ENCODE measurements at regions not wholly inside any gene's neighbourhood (a gene's known extent, or its start where the extent isn't known, plus 50 kb on each side); places are given as distances from the start of the nearest gene placed in this dataset.

DNA sequence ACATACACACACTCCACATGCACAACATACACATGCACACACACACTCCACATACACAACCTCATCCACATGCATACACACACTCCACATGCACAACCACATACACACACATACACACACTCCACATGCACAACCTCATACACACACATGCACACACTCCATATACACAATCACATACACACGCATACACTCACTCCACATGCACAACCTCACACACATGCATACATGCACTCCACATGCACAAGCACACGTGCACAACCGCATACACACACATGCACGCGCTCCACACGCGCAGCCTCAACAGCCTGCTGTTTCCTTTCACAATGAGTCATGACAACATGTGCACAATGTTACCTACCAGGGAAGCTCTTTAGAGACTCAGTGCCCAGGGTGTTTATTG, 61.2 kb upstream of the TMEM132C start:
- Histone ChIP-seq H3K9me3 (ENCODE audit: insufficient read depth, low read length) (no peaks in the 10 kb centered on the region), H3K9ac (ENCODE audit: low read length) (no peak overlapping the region), H3K27me3 (ENCODE audit: low read length) (no peaks in the 10 kb centered on the region), H4K20me1 (ENCODE audit: low read depth, low read length) (no peaks in the 10 kb centered on the region), H3K4me3 (ENCODE audit: insufficient read depth, low read length, poor library complexity, severe bottlenecking) (no peak overlapping the region), H2AFZ (ENCODE audit: low read depth, low read length, severe bottlenecking) (no peak overlapping the region), H3K79me2 (ENCODE audit: insufficient read depth, low read length) (no peaks in the 10 kb centered on the region), H3K9me2 (replicated peaks; ENCODE audit: insufficient read depth, low read length) (no peaks in the 10 kb centered on the region; the same call in 1 of the 2 replicates), H3K36me3 (ENCODE audit: low read length) (no peaks in the 10 kb centered on the region), H3K4me2 (ENCODE audit: low read depth, low read length, poor library complexity, severe bottlenecking) (no peak overlapping the region), H3K27ac (ENCODE audit: low read depth, low read length) (no peak overlapping the region), H3F3A (ENCODE audit: insufficient read depth) (no peaks in the 10 kb centered on the region)
- no peak for TF ChIP-seq EZH2phosphoT487 (conservative IDR thresholded peaks at IDR 0.05; ENCODE audit: low read length)
- TF ChIP-seq, protein P1, sequence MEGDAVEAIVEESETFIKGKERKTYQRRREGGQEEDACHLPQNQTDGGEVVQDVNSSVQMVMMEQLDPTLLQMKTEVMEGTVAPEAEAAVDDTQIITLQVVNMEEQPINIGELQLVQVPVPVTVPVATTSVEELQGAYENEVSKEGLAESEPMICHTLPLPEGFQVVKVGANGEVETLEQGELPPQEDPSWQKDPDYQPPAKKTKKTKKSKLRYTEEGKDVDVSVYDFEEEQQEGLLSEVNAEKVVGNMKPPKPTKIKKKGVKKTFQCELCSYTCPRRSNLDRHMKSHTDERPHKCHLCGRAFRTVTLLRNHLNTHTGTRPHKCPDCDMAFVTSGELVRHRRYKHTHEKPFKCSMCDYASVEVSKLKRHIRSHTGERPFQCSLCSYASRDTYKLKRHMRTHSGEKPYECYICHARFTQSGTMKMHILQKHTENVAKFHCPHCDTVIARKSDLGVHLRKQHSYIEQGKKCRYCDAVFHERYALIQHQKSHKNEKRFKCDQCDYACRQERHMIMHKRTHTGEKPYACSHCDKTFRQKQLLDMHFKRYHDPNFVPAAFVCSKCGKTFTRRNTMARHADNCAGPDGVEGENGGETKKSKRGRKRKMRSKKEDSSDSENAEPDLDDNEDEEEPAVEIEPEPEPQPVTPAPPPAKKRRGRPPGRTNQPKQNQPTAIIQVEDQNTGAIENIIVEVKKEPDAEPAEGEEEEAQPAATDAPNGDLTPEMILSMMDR (IDR thresholded peaks at IDR 0.05; ENCODE audit: insufficient read depth, low read length, poor library complexity, severe bottlenecking), result no peak
